Stimulated activated CD4-positive, alpha-beta T cell treated with anti-CD3 and anti-CD28 coated beads, Interleukin-1b, Interleukin-23, amount 100 ng/mL, for 24 hours (primary cell): ENCODE measurements at regions not wholly inside any gene's neighbourhood (a gene's known extent, or its start where the extent isn't known, plus 50 kb on each side); places are given as distances from the start of the nearest gene placed in this dataset.
"Not testable (repeated sequence)": the region's sequence is repeated elsewhere in the genome, so short reads cannot be mapped to it uniquely, and the experiment has no call there.

Source experiments
- DNase-seq, 4 experiments: peaks; one replicate each; pipeline ENCODE4 v3.0.0-alpha.2; 2020; ENCODE audit warnings: low read depth in 4 of 4, low spot score in 1 of 4

GRCh38 chr4:184966051-184966691 is 52.1 kb upstream of the HELT start:
- DNase-seq: peak in 1 of 4 experiments; percentile 7

GRCh38 chr4:184967699-184968098 is 50.6 kb upstream of the HELT start:
- DNase-seq: not testable (repeated sequence)

GRCh38 chr4:184968366-184968765 is 49.9 kb upstream of the HELT start:
- no peak for DNase-seq
